SK-N-MC (cell line): ENCODE measurements at regions not wholly inside any gene's neighbourhood (a gene's known extent, or its start where the extent isn't known, plus 50 kb on each side); places are given as distances from the start of the nearest gene placed in this dataset.

ENCODE experiments used
- EZH2 ChIP-seq: fragments of 200-600 bp; sonication (generic); IDR thresholded peaks from one replicate; pipeline ENCODE4 v1.6.1; 2017; ENCODE audit warnings: antibody characterized with exemption
- POLR2AphosphoS5 ChIP-seq: IDR thresholded peaks from 2 replicates; pipeline ENCODE4 v1.6.1; 2012; ENCODE audit warnings: mild to moderate bottlenecking, low read depth, low read length, borderline replicate concordance

GRCh38 chr1:229106526-229107125, 164.3 kb upstream of the RAB4A start:
- TF ChIP-seq EZH2 = no peak
- no peak for TF ChIP-seq POLR2AphosphoS5
